ENCODE measurements at regions not wholly inside any gene's neighbourhood (a gene's known extent, or its start where the extent isn't known, plus 50 kb on each side); places are given as distances from the start of the nearest gene placed in this dataset.

DNA sequence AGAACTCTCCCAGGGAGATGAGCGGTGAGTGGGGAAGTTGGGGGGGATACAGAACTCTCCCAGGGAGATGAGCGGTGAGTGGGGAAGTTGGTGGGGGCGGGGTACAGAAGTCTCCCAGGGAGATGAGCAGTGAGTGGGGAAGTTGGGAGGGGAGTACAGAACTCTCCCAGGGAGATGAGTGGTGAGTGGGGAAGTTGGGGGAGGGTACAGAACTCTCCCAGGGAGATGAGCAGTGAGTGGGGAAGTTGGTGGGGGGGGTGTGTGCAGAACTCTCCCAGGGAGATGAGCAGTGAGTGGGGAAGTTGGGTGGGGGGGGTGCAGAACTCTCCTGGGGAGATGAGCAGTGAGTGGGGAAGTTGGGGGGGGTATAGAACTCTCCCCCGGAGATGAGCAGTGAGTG, 186.5 kb downstream of the SHANK2 start:
- Mint-ChIP-seq H3K27ac (no peak overlapping the region), H3K4me1 (ENCODE audit: low read depth) (no peaks in the 10 kb centered on the region), H3K36me3 (no peaks in the 10 kb centered on the region), H3K4me3 (no peak overlapping the region), H3K9me3 (no peaks in the 10 kb centered on the region), H3K27me3 (peaks cover 24% of the 10 kb centered on the region)
- intact Hi-C loops (cut with micrococcal nuclease) = no loop called here
- POLR2A ChIA-PET = no interaction called here
- CTCF ChIA-PET = no interaction called here
- no peak for DNase-seq

DNA sequence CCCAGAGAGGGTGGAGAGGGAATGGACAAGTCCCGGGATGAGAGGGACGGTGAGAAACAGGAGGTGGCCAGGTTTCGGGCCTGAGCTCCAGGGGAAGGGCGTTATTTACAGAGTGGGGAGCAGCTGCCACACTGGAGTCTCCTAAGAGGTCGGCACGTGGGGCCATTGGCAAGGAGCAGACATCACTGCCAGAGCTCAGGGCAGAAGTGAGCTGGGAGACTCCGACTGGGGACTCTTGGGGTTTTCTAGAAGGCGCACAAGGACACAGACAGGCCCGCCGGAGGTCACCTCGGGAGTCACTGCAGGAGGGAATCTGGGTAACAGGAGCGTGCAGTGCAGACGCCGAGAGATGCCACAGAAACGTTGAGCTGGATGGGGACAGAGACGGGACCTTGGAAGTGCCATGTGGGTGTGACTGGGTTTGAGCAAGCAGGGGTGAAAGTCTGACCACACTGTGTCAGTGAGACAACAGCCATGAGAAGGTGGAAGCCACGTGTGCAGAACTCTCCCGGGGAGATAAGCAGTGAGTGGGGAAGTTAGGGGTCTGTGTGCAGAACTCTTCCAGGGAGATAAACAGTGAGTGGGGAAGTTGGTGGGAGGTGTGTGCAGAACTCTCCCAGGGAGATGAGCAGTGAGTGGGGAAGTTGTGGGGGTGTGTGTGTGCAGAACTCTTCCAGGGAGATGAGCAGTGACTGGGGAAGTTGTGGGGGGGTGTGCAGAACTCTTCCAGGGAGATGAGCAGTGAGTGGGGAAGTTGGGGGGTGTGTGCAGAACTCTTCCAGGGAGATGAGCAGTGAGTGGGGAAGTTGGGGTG, 187.5 kb downstream of the SHANK2 start:
- DNase-seq = no peak
- ChIA-PET CTCF (no interaction called here), POLR2A (no interaction called here)
- H3K27me3 Mint-ChIP-seq = peaks cover 24% of the 10 kb centered on the region
- intact Hi-C loops (cut with micrococcal nuclease) = no loop called here
- no peaks in the 10 kb centered on the region for H3K9me3 Mint-ChIP-seq
- H3K4me1 Mint-ChIP-seq (ENCODE audit: low read depth) = no peaks in the 10 kb centered on the region
- no peak overlapping the region for H3K4me3 Mint-ChIP-seq
- no peak overlapping the region for H3K27ac Mint-ChIP-seq
- no peaks in the 10 kb centered on the region for H3K36me3 Mint-ChIP-seq

DNA sequence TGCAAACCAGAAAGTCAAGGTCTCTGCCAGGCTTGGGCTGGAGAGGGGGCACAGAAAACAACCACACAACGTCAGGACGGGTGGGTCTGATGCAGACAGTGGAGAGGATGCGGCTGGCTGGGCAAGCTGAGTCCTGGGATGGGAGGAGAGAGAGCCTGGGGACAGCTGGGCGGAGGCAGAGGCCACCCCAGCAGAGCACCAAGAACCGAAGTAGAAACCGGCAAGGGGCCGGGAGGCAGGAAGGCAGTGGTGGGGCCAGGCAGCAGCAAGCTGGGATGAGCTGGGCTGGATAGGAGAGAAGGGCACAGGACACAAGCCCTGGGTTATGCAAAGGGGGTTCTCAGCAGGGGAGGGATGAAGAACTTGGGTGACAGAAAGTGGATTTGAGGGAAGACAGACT, 188.2 kb downstream of the SHANK2 start:
- intact Hi-C loops (cut with micrococcal nuclease) = no loop called here
- CTCF ChIA-PET = no interaction called here
- no peaks in the 10 kb centered on the region for H3K36me3 Mint-ChIP-seq
- no peaks in the 10 kb centered on the region for H3K9me3 Mint-ChIP-seq
- DNase-seq = no peak
- peaks cover 24% of the 10 kb centered on the region for H3K27me3 Mint-ChIP-seq
- H3K4me1 Mint-ChIP-seq (ENCODE audit: low read depth) = no peaks in the 10 kb centered on the region
- no peak overlapping the region for H3K4me3 Mint-ChIP-seq
- H3K27ac Mint-ChIP-seq = no peak overlapping the region
- POLR2A ChIA-PET = no interaction called here

DNA sequence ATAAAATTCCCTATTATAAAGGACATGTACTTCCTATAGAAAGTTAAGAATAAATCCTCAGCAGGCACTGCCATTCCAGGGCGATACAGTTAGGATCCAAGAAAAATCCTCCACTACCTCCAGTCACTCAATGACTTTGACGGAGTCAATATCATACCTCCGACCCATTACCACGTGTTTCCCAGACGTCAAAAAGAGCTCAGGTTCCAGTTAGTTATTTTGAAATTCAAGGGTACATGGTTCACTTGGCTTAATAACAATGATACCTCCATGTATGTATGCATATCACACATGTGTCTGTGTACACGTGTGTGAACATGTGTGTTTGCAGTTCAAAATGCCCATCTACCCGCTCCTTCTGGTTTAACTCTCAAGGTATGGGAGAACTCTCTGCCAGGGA, 189.2 kb downstream of the SHANK2 start:
- H3K27ac Mint-ChIP-seq = no peak overlapping the region
- POLR2A ChIA-PET = no interaction called here

DNA sequence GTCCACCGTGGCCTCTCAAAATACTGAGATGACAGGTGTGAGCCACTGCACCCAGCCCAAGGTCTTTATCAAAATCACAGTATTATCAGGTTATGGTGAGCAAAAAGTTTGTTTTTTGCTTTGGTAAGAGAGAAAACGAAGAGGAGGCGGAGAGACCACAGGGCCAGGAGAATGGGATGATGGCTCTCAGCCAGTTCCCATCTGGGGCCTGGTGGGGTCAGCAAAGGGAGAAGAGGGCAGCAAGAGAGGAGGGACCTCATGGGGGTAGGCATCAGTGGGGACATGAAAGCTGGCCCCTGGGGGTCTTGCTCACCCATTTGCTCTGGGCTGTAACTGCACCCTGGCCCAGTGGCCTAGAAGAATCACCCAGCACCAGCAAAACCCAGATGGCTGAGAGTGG, 190.2 kb downstream of the SHANK2 start:
- POLR2A ChIA-PET = no interaction called here
- intact Hi-C loops (cut with micrococcal nuclease) = no loop called here
- no peak overlapping the region for H3K27ac Mint-ChIP-seq
- CTCF ChIA-PET = no interaction called here
- no peaks in the 10 kb centered on the region for H3K36me3 Mint-ChIP-seq
- no peaks in the 10 kb centered on the region for H3K4me1 Mint-ChIP-seq (ENCODE audit: low read depth)
- DNase-seq = no peak
- H3K4me3 Mint-ChIP-seq = no peak overlapping the region
- H3K27me3 Mint-ChIP-seq = peaks cover 24% of the 10 kb centered on the region
- no peaks in the 10 kb centered on the region for H3K9me3 Mint-ChIP-seq

More for the DNA sequence above, 189.2 kb downstream of the SHANK2 start:
- H3K27me3 Mint-ChIP-seq = peaks cover 24% of the 10 kb centered on the region
- DNase-seq = no peak
- no peaks in the 10 kb centered on the region for H3K4me1 Mint-ChIP-seq (ENCODE audit: low read depth)
- intact Hi-C loops (cut with micrococcal nuclease) = no loop called here
- CTCF ChIA-PET = no interaction called here
- H3K4me3 Mint-ChIP-seq = no peak overlapping the region
- no peaks in the 10 kb centered on the region for H3K9me3 Mint-ChIP-seq
- no peaks in the 10 kb centered on the region for H3K36me3 Mint-ChIP-seq

DNA sequence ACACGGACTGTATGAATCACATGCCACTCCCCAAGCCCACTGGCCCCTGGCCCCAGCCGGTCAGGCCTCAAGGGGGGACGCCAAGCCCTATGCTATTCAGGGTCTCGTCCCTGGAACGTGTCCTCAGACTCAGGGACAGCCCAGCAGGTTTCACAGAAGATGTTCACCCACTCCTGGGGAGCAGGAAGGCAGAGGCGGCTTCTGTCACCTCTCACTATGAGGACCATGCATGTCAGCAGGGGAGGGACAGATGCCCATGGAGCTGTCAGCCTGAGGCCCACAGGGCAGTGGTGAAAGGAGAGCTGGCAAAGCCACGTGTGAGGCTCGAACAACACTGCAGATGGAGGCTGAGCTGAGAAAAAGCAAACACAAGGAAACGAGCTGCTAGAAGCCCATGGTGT, 192.0 kb downstream of the SHANK2 start:
- H3K4me1 Mint-ChIP-seq (ENCODE audit: low read depth) = no peaks in the 10 kb centered on the region
- CTCF ChIA-PET = no interaction called here
- intact Hi-C loops (cut with micrococcal nuclease) = no loop called here
- POLR2A ChIA-PET = no interaction called here
- DNase-seq = no peak
- peaks cover 26% of the 10 kb centered on the region for H3K27me3 Mint-ChIP-seq
- H3K9me3 Mint-ChIP-seq = no peaks in the 10 kb centered on the region
- no peak overlapping the region for H3K4me3 Mint-ChIP-seq
- no peaks in the 10 kb centered on the region for H3K36me3 Mint-ChIP-seq
- no peak overlapping the region for H3K27ac Mint-ChIP-seq

DNA sequence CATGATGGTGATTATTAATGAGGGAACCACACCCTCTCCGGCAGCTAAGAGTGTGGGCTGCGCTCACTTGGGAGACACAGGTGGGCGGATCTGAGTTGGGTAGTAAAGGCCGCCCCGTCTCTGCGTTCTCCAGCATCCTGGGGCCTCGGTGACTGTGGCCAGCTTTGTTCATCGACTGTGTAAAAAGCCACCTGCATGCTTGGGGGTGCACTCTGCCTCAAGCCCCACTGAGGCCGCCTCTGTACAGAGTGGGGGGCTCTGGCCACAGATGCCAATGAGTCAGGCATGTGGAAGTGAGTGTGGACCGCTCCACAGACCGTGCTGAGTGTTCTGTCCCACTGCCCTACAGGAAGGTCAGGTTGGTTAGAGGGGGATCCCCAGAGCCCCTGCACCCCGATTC, 192.7 kb downstream of the SHANK2 start:
- Mint-ChIP-seq H3K27ac (no peak overlapping the region), H3K4me1 (ENCODE audit: low read depth) (no peaks in the 10 kb centered on the region), H3K4me3 (no peak overlapping the region), H3K27me3 (peaks cover 20% of the 10 kb centered on the region), H3K36me3 (no peaks in the 10 kb centered on the region), H3K9me3 (no peaks in the 10 kb centered on the region)
- DNase-seq = no peak
- intact Hi-C loops (cut with micrococcal nuclease) = no loop called here
- POLR2A ChIA-PET = no interaction called here
- CTCF ChIA-PET = no interaction called here

DNA sequence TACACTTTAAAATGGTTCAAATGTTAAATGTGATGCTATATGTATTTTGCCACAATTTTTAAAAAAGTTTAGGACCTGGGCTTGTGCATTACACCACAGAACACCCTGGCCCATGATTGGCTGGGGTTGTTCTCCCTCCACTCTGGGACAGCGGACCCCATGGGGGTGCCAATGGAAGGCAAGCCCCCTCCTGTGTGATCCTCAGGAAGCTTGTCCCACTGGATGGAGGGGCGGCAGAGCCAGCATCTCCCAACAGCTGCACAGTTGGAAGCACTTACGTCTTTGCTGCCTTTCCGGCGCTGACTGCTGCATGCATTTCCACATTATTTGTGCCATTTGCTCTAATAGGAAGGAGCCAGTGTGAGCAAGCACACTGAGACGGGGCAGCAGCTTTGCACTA, 196.5 kb downstream of the SHANK2 start:
- CTCF ChIA-PET = no interaction called here
- no peak for DNase-seq
- H3K36me3 Mint-ChIP-seq = no peaks in the 10 kb centered on the region
- H3K9me3 Mint-ChIP-seq = no peaks in the 10 kb centered on the region
- H3K27me3 Mint-ChIP-seq = peaks cover 2% of the 10 kb centered on the region
- H3K4me3 Mint-ChIP-seq = no peak overlapping the region
- no peaks in the 10 kb centered on the region for H3K4me1 Mint-ChIP-seq (ENCODE audit: low read depth)
- H3K27ac Mint-ChIP-seq = no peak overlapping the region
- POLR2A ChIA-PET = no interaction called here
- intact Hi-C loops (cut with micrococcal nuclease) = no loop called here

Data from activated CD4-positive, alpha-beta memory T cell treated with anti-CD3 and anti-CD28 coated beads for 36 hours (primary cell).